HepG2 (cell line): ENCODE measurements at regions not wholly inside any gene's neighbourhood (a gene's known extent, or its start where the extent isn't known, plus 50 kb on each side); places are given as distances from the start of the nearest gene placed in this dataset.

Experiments
- ATAC-seq: fragments of 200-7000 bp; cut with Tn5 transposase; 3 replicates; pipeline ENCODE4 v1.9.1; 2020; ENCODE audit warnings: mild to moderate bottlenecking, moderate library complexity
- BruUV-seq: library from RNA; stranded (reverse); fragments of 400-500 nt; replicated peaks from 2 replicates; lab custom pipeline; 2021; lab: Mats Ljungman, UMichigan
- CTCF ChIA-PET: fragments of 300-600 bp; formaldehyde crosslinking; extraction: SDS; loops from one replicate; lab custom pipeline; 2021; ENCODE audit warnings: low total read pairs, inconsistent platforms, low intra/inter-chr PET ratio; lab: Yijun Ruan, JAX
- POLR2A ChIA-PET: fragments of 350-600 bp; sonication (Branson Sonifier 250); formaldehyde crosslinking; loops from one replicate; lab custom pipeline; 2020; ENCODE audit warnings: antibody characterized with exemption, inconsistent platforms; lab: Yijun Ruan, JAX
- DNase-seq: peaks from one replicate; pipeline ENCODE4 v3.0.0-alpha.2; 2015; ENCODE audit warnings: low spot score
- FAIRE-seq: peaks from 3 replicates; lab custom pipeline; 2011; peaks lifted over from hg19 to GRCh38; lab: Jason Lieb, UNC
- H2AFZ ChIP-seq: one replicate; pipeline ENCODE4 v1.6.1; 2011; ENCODE audit warnings: low read length, inconsistent platforms
- H3K27ac ChIP-seq: fragments of 300-600 bp; 3 replicates; pipeline ENCODE4 v1.8.0; 2011; ENCODE audit warnings: mixed run types, mild to moderate bottlenecking, mixed read lengths, low read length, inconsistent platforms; ENCODE audit not compliant: insufficient read depth; ENCODE audit errors: extremely low read length
- H3K27me3 ChIP-seq, 2 experiments: fragments of 200-600 bp in 1 of 2; 2 replicates in 1 of 2; 3 replicates in 1 of 2; pipeline versions ENCODE4 v1.6.0 to v1.8.0; 2011; ENCODE audit warnings: low read length in 2 of 2, mild to moderate bottlenecking in 2 of 2, moderate library complexity in 2 of 2, inconsistent platforms in 1 of 2; ENCODE audit not compliant: insufficient read depth in 2 of 2, control insufficient read depth in 1 of 2
- H3K36me3 ChIP-seq, 2 experiments: fragments of 200-600 bp in 1 of 2; replicated peaks in 1 of 2; 2 replicates in 1 of 2; 3 replicates in 1 of 2; pipeline versions ENCODE4 v1.5.1 to v1.8.0; 2011; ENCODE audit warnings: low read length in 2 of 2, inconsistent platforms in 1 of 2; ENCODE audit not compliant: insufficient read depth in 2 of 2, control insufficient read depth in 1 of 2
- H3K4me1 ChIP-seq: 2 replicates; pipeline ENCODE4 v1.5.1; 2012; ENCODE audit warnings: low read length, inconsistent platforms; ENCODE audit not compliant: insufficient read depth
- H3K4me2 ChIP-seq: 2 replicates; pipeline ENCODE4 v1.6.0; 2011; ENCODE audit warnings: low read depth, low read length, inconsistent platforms
- H3K4me3 ChIP-seq, 3 experiments: fragments of 200-600 bp in 1 of 3; sonication (generic), shearing (Covaris generic) in 1 of 3; replicated peaks in 1 of 3; 2 replicates each; pipeline ENCODE4 v1.5.1; 2011 to 2016; ENCODE audit warnings: low read length in 3 of 3, inconsistent platforms in 2 of 3, low read depth in 2 of 3, mild to moderate bottlenecking in 2 of 3, control low read depth in 1 of 3, mixed read lengths in 1 of 3; ENCODE audit not compliant: insufficient read depth in 1 of 3
- H3K79me2 ChIP-seq: one replicate; pipeline ENCODE4 v1.6.1; 2011; ENCODE audit warnings: low read length, inconsistent platforms; ENCODE audit not compliant: insufficient read depth
- H3K9ac ChIP-seq: 2 replicates; pipeline ENCODE4 v1.6.0; 2011; ENCODE audit warnings: mild to moderate bottlenecking, low read depth, low read length, inconsistent platforms; ENCODE audit not compliant: insufficient read depth
- H3K9me3 ChIP-seq: 2 replicates; pipeline ENCODE4 v1.5.1; 2012; ENCODE audit warnings: mild to moderate bottlenecking, low read length
- H4K20me1 ChIP-seq: 2 replicates; pipeline ENCODE4 v1.6.0; 2011; ENCODE audit warnings: inconsistent platforms, mild to moderate bottlenecking, low read length, moderate library complexity; ENCODE audit not compliant: insufficient read depth
- MLX ChIP-seq: IDR thresholded peaks from 2 replicates; pipeline ENCODE4 v1.6.1; 2016
- PRDM10 ChIP-seq: sonication (generic); formaldehyde crosslinking; IDR thresholded peaks from 2 replicates; pipeline ENCODE4 v1.4.0; 2020; ENCODE audit warnings: low read depth, missing genetic modification reagents
- PRDM15 ChIP-seq: sonication (generic); formaldehyde crosslinking; IDR thresholded peaks from 2 replicates; pipeline ENCODE4 v1.4.0; 2020; ENCODE audit warnings: missing genetic modification reagents
- SRY ChIP-seq: sonication (generic); formaldehyde crosslinking; IDR thresholded peaks from 2 replicates; pipeline ENCODE4 v1.8.0; 2022; ENCODE audit warnings: mild to moderate bottlenecking, missing genetic modification reagents
- STAG1 ChIP-seq: sonication (generic); formaldehyde crosslinking; IDR thresholded peaks from 2 replicates; pipeline ENCODE4 v1.4.0; 2020; ENCODE audit warnings: missing genetic modification reagents
- TAF15 ChIP-seq: fragments of 200-400 bp; formaldehyde crosslinking; IDR thresholded peaks from one replicate; pipeline ENCODE4 v1.6.1; 2018; ENCODE audit warnings: mild to moderate bottlenecking, low read depth, low read length; ENCODE audit not compliant: poor library complexity, severe bottlenecking
- TFDP2 ChIP-seq: sonication (generic); formaldehyde crosslinking; IDR thresholded peaks from 2 replicates; pipeline ENCODE4 v1.4.0; 2020; ENCODE audit warnings: missing genetic modification reagents
- ZBTB25 ChIP-seq: IDR thresholded peaks from 2 replicates; pipeline ENCODE4 v1.6.1; 2018; ENCODE audit warnings: missing genetic modification reagents
- ZNF3 ChIP-seq: IDR thresholded peaks from 2 replicates; pipeline ENCODE4 v1.7.0; 2017; ENCODE audit warnings: inconsistent platforms
- ZNF326 ChIP-seq: sonication (generic); formaldehyde crosslinking; IDR thresholded peaks from 2 replicates; pipeline ENCODE4 v1.4.0; 2020; ENCODE audit warnings: missing genetic modification reagents, borderline replicate concordance
- ZNF629 ChIP-seq: sonication (generic); formaldehyde crosslinking; conservative IDR thresholded peaks from 2 replicates; pipeline ENCODE4 v1.5.0; 2020; ENCODE audit warnings: missing genetic modification reagents
- whole genome bisulfite sequencing: methylation state at CpG from one replicate; pipeline ENCODE4 v1.1.6; 2017; ENCODE audit warnings: low lambda C conversion rate; 5-methylcytosine and 5-hydroxymethylcytosine counted together
- in situ Hi-C: cut with HindIII; loops from 2 replicates; pipeline ENCODE4 v1.10.0; 2017; ENCODE audit warnings: low pct_unique_long_range_greater_than_20kb; ENCODE audit not compliant: extremely low pct_ligation_motif_present
- intact Hi-C: fragments of 100-400 bp; cut with micrococcal nuclease; formaldehyde crosslinking; loops from one replicate; pipeline ENCODE4 v1.10.0; 2022; ENCODE audit not compliant: unreplicated experiment

GRCh38 chr10:10141782-10142382, 875.8 kb upstream of the CELF2 start (continued):
- no peak for TF ChIP-seq MLX (CRISPR knock-in tag)
- no peak for TF ChIP-seq TAF15
- no peak for TF ChIP-seq ZNF326 (CRISPR knock-in tag)
- no peak for TF ChIP-seq ZBTB25

- in situ Hi-C loops = no loop called here
- BruUV-seq = no TSS peak
Measured at GRCh38 chr10:10146604-10147003, 871.1 kb upstream of the CELF2 start.

More at GRCh38 chr10:10146604-10147003, 871.1 kb upstream of the CELF2 start:
- H3K4me2 ChIP-seq = no peak overlapping the region
- H2AFZ ChIP-seq = no peak overlapping the region
- H4K20me1 ChIP-seq = no peaks in the 10 kb centered on the region
- no peak for DNase-seq
- H3K27ac ChIP-seq = no peak overlapping the region
- WGBS = 0% methylated on average over 3 of the region's 4 CpGs
- TF ChIP-seq STAG1 (CRISPR knock-in tag) (no peak), ZNF3 (no peak), SRY (CRISPR knock-in tag) (no peak), PRDM15 (no peak), TFDP2 (no peak), PRDM10 (CRISPR knock-in tag) (no peak), ZNF629 (CRISPR knock-in tag) (no peak)
- TF ChIP-seq, all 625 proteins: peak for 0
- Histone ChIP-seq H3K9ac (no peak overlapping the region), H3K4me1 (no peaks in the 10 kb centered on the region), H3K27me3 (no peaks in the 10 kb centered on the region), H3K79me2 (no peaks in the 10 kb centered on the region), H3K9me3 (peaks cover 90% of the 10 kb centered on the region), H3K4me3 (no peak overlapping the region), H3K36me3 (no peaks in the 10 kb centered on the region)
- FAIRE-seq (no peak), ATAC-seq (no peak)
- CTCF ChIA-PET = no interaction called here
- intact Hi-C loops = no loop called here
- POLR2A ChIA-PET = no interaction called here
